ENCODE measurements at regions not wholly inside any gene's neighbourhood (a gene's known extent, or its start where the extent isn't known, plus 50 kb on each side); places are given as distances from the start of the nearest gene placed in this dataset.

- TF ChIP-seq CTCF (IDR thresholded peaks at IDR 0.05) = no peak
- ATAC-seq (no peak), DNase-seq (no peak)
- peaks cover 0 to 4% of the 10 kb centered on the region in 2 donors for H3K9me3 ChIP-seq
- intact Hi-C loops (cut with DNase I) = loop anchor here in 1 of 2 donors (10.0 kb wide), 1 partner anchor 71 kb away; no protein-coding TSS in a partner anchor
- H3K27ac ChIP-seq = no peak overlapping the region
- no peak overlapping the region for H3K4me3 ChIP-seq
- H3K27me3 ChIP-seq = no peaks in the 10 kb centered on the region
- no peaks in the 10 kb centered on the region for H3K4me1 ChIP-seq
- H3K36me3 ChIP-seq = no peaks in the 10 kb centered on the region
These were observed 355.1 kb upstream of the SPTLC3 start for GRCh38 chr20:12653642-12654041.

GRCh38 chr20:12659942-12660341 lies 348.8 kb upstream of the SPTLC3 start:
- no peak for ATAC-seq

GRCh38 chr20:12660918-12661317 lies 347.9 kb upstream of the SPTLC3 start:
- H3K4me3 ChIP-seq = no peak overlapping the region
- H3K27ac ChIP-seq = no peak overlapping the region
- DNase-seq (peak in 1 of 4 donors; percentile 2), ATAC-seq (no peak)
- no peaks in the 10 kb centered on the region for H3K36me3 ChIP-seq
- intact Hi-C loops (cut with DNase I) = no loop called here
- peaks cover 0 to 12% of the 10 kb centered on the region in 2 donors for H3K9me3 ChIP-seq
- TF ChIP-seq CTCF (IDR thresholded peaks at IDR 0.05) = peak in 1 of 2 donors; percentile 14
- no peaks in the 10 kb centered on the region for H3K27me3 ChIP-seq
- no peaks in the 10 kb centered on the region for H3K4me1 ChIP-seq

More at GRCh38 chr20:12659942-12660341, 348.8 kb upstream of the SPTLC3 start:
- no peak for TF ChIP-seq CTCF (IDR thresholded peaks at IDR 0.05)
- H3K4me1 ChIP-seq = no peaks in the 10 kb centered on the region
- H3K4me3 ChIP-seq = no peak overlapping the region
- H3K36me3 ChIP-seq = no peaks in the 10 kb centered on the region
- intact Hi-C loops (cut with DNase I) = loop anchor here in 1 of 2 donors (10.0 kb wide), 1 partner anchor 65 kb away; no protein-coding TSS in a partner anchor
- peaks cover 0 to 12% of the 10 kb centered on the region in 2 donors for H3K9me3 ChIP-seq
- H3K27ac ChIP-seq = no peak overlapping the region
- no peaks in the 10 kb centered on the region for H3K27me3 ChIP-seq
- no peak for DNase-seq

- DNase-seq (no peak), ATAC-seq (no peak)
- Histone ChIP-seq H3K4me3 (no peak overlapping the region), H3K9me3 (no peaks in the 10 kb centered on the region), H3K27me3 (no peaks in the 10 kb centered on the region), H3K27ac (no peak overlapping the region), H3K4me1 (no peaks in the 10 kb centered on the region), H3K36me3 (no peaks in the 10 kb centered on the region)
- TF ChIP-seq CTCF (IDR thresholded peaks at IDR 0.05) = no peak
- intact Hi-C loops (cut with DNase I) = no loop called here
These were observed 338.5 kb upstream of the SPTLC3 start for GRCh38 chr20:12670301-12670700.

- no peak for TF ChIP-seq CTCF (IDR thresholded peaks at IDR 0.05)
- no peaks in the 10 kb centered on the region for H3K4me1 ChIP-seq
- no peaks in the 10 kb centered on the region for H3K27me3 ChIP-seq
- DNase-seq (no peak), ATAC-seq (no peak)
- no peak overlapping the region for H3K4me3 ChIP-seq
- H3K36me3 ChIP-seq = no peaks in the 10 kb centered on the region
- no peak overlapping the region for H3K27ac ChIP-seq
- intact Hi-C loops (cut with DNase I) = no loop called here
- H3K9me3 ChIP-seq = no peaks in the 10 kb centered on the region
These were observed 335.4 kb upstream of the SPTLC3 start for GRCh38 chr20:12673352-12673751.

Data from left lung (tissue), 4 donors.